ENCODE measurements at regions not wholly inside any gene's neighbourhood (a gene's known extent, or its start where the extent isn't known, plus 50 kb on each side); places are given as distances from the start of the nearest gene placed in this dataset.

GRCh38 chr20:40582531-40582930 lies 106.5 kb downstream of the MAFB start:
- TF ChIP-seq POLR2A (IDR thresholded peaks at IDR 0.05; ENCODE audit: low read depth, low read length) (no peak), POLR2AphosphoS5 (IDR thresholded peaks at IDR 0.05; ENCODE audit: low read depth, low read length) (no peak), TAF1 (IDR thresholded peaks at IDR 0.05; ENCODE audit: low read depth, low read length) (no peak), SPI1 (IDR thresholded peaks at IDR 0.05; ENCODE audit: low read depth, low read length) (no peak), POU2F2 (IDR thresholded peaks at IDR 0.05; ENCODE audit: low read depth, low read length) (no peak)

Data from GM12891 (cell line).